GM06990 (cell line): ENCODE measurements at regions not wholly inside any gene's neighbourhood (a gene's known extent, or its start where the extent isn't known, plus 50 kb on each side); places are given as distances from the start of the nearest gene placed in this dataset.

Experiments
- DNase-seq: peaks from one replicate; pipeline ENCODE4 v3.0.0-alpha.2; 2011; ENCODE audit not compliant: insufficient read length; ENCODE audit errors: extremely low read depth
- H3K27me3 ChIP-seq: replicated peaks from 2 replicates; pipeline ENCODE4 v1.6.0; 2011; ENCODE audit warnings: low read length; ENCODE audit not compliant: control insufficient read depth, insufficient read depth
- H3K36me3 ChIP-seq: 2 replicates; pipeline ENCODE4 v1.5.1; 2011; ENCODE audit warnings: low read length; ENCODE audit not compliant: control insufficient read depth, insufficient read depth
- H3K4me3 ChIP-seq: replicated peaks from 2 replicates; pipeline ENCODE4 v1.5.1; 2011; ENCODE audit warnings: low read depth, mild to moderate bottlenecking, control low read depth, low read length
- CTCF ChIP-seq: IDR thresholded peaks from 2 replicates; pipeline ENCODE4 v1.5.1; 2011; ENCODE audit warnings: low read length, control low read depth, mild to moderate bottlenecking, inconsistent platforms; ENCODE audit not compliant: insufficient read depth, poor library complexity, severe bottlenecking

DNA sequence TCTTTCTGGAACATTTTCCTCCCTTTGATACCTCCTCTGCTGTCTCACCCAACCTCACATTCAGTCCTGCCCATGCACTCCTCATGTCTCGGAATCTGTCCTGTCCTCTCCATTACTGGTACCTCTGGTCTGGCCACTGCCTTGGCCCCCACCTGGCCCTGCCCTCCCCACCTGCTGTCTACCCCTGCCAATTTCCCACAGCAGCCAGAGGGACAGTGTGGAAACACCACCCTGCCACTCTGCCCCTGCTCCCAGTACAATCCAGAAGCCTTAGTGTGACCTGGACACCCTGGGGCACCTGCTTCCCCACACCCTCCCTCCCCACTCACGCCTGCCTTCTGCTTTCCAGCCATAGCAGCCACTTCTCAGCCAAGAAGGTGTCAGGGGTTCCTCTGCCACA, 534.4 kb downstream of the MATN1 start:
- no peak overlapping the region for H3K4me3 ChIP-seq
- no peak for DNase-seq
- H3K36me3 ChIP-seq, result no peaks in the 10 kb centered on the region
- no peaks in the 10 kb centered on the region; the same call in 1 of the 2 replicates for H3K27me3 ChIP-seq
- no peak for TF ChIP-seq CTCF

DNA sequence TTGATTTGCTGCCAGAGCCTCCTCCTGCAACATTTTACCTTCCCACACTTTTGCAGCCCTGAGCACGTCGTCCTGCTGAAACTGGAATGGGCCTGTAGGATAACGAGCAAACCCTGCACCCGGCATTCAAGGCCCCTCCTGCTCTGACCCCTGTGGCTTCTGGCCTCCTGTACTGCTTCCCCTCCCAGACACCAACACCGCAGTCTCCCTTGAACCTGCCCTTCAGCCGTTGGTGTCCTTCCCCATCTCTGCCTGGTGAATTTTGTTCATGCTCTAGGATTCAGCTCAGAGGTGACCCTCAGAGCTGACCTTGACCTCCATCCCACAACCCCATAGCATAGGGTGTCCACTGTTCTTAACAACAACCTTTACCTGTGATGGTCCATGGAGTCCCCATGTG, 535.1 kb downstream of the MATN1 start:
- no peak for TF ChIP-seq CTCF
- H3K27me3 ChIP-seq, result no peaks in the 10 kb centered on the region; the same call in 1 of the 2 replicates
- no peaks in the 10 kb centered on the region for H3K36me3 ChIP-seq
- H3K4me3 ChIP-seq, result no peak overlapping the region
- no peak for DNase-seq

DNA sequence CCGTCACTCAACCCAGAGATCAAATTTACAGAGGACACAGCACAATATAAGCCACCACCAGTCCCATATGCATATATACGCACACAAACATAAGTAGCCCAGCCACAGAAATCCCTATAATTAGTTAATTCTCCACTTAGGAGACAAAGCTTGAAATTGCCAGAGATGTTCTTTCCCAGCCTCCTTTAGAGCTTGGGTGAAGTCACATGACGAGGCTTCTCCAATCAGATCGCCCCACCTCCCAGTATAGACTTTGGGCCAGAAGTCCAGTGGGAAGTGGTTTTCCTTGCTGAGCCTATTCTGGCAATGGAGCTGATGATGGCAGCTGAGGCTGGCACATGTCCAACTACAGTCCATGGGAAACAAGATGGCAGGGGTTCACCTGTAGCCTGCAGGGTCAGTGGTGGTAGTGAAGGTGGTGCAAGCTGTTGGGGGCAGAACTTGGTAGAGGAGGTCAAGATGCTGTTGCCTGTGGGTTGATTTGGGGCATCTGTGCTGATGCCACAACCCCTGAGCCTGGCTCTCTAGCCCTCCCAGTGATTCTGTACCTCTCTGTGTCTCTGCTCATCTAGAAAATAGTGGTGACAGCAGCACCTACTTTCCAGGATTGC, 535.9 kb downstream of the MATN1 start:
- Histone ChIP-seq H3K4me3 (no peak overlapping the region), H3K27me3 (no peaks in the 10 kb centered on the region; the same call in 1 of the 2 replicates), H3K36me3 (no peaks in the 10 kb centered on the region)
- no peak for DNase-seq
- no peak for TF ChIP-seq CTCF

GRCh38 chr1:30186586-30186985, 536.8 kb downstream of the MATN1 start:
- Histone ChIP-seq H3K27me3 (no peaks in the 10 kb centered on the region; the same call in 1 of the 2 replicates), H3K4me3 (no peak overlapping the region), H3K36me3 (no peaks in the 10 kb centered on the region)
- no peak for TF ChIP-seq CTCF
- DNase-seq, result no peak

DNA sequence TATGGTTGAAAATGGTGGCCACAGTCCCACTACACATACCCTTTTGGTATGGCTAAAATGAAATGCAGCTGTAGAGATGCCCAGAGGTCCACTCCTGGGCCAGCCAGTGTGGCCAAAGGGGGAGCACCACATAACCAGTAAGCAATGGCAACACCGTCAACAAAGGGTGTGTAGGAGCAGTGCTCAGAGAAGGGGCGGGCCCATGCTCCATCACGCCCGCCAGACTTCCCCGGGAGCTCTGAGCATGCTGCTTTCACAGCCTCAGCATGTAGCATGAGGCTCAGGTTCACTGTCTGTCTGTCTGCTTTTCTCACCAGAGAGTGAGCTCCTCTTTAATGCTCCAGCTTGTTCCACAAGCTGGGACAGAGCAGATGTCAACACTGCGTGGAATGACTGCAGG, 537.6 kb downstream of the MATN1 start:
- no peak for DNase-seq
- TF ChIP-seq CTCF, result no peak
- H3K36me3 ChIP-seq, result no peaks in the 10 kb centered on the region
- no peak overlapping the region for H3K4me3 ChIP-seq
- no peaks in the 10 kb centered on the region; the same call in 1 of the 2 replicates for H3K27me3 ChIP-seq

DNA sequence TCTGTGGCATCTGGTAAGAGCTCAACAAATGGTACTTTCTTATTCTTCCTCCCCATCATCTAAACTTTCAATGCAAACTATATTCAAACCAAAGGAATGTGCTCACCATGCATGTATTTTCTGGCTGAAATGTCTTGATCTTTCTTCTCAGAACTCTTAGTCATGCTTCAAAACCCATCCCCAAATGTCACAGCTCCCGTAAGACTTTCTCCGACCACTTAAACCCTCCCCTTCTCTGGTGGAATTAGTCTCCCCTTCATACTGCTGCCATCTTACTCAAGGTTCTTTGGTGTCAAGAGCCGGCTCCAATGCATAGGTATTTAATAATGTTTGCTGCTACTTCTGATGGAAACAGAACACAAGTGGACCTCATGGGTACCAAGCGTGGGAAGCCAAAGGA, 538.1 kb downstream of the MATN1 start:
- no peak overlapping the region for H3K4me3 ChIP-seq
- no peak for TF ChIP-seq CTCF
- no peak for DNase-seq

More for the DNA sequence above, 538.1 kb downstream of the MATN1 start:
- Histone ChIP-seq H3K27me3 (no peaks in the 10 kb centered on the region; the same call in 1 of the 2 replicates), H3K36me3 (no peaks in the 10 kb centered on the region)
